HG03469 (cell line): ENCODE measurements at regions not wholly inside any gene's neighbourhood (a gene's known extent, or its start where the extent isn't known, plus 50 kb on each side); places are given as distances from the start of the nearest gene placed in this dataset.
A peak's percentile ranks its signal among the peaks of the same experiment; 100 is the strongest.

Source experiments
- ATAC-seq: cut with Tn5 transposase; IDR thresholded peaks from one replicate; pipeline ENCODE4 v1.9.1; 2021; ENCODE audit warnings: mild to moderate bottlenecking, moderate library complexity, moderate number of reproducible peaks; ENCODE audit not compliant: unreplicated experiment

DNA sequence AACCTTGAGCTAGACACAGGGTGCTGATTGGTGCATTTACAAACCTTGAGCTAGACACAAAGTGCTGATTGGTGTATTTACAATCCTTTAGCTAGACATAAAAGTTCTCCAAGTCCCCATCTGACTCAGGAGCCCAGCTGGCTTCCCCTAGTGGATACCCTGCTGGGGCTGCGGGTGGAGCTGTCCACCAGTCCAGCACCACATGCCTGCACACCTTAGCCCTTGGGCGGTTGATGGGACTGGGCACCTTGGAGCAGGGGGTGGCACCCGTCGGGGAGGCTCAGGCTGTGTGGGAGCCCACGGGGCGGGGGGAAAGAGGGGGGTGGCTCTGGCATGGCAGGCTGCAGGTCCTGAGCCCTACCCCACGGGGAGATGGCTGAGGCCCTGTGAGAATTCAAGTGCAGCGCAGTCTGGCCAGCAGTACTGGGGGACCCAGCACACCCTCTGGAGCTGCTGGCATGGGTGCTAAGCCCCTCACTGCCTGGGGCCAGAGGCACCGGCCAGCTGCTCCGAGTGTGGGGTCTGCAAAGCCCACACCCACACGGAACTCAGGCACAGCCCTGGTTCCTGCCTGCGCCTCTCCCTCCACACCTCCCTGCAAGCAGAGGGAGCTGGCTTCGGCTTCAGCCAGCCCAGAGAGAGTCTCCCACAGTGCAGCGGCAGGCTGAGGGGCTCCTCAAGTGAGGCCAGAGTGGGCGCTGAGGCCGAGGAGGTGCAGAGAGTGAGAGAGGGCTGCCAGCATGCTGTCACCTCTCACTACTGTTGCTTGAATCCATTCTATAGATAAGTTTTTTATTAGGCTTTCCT is 369.8 kb upstream of the SMIM30 start:
- ATAC-seq, result no peak

DNA sequence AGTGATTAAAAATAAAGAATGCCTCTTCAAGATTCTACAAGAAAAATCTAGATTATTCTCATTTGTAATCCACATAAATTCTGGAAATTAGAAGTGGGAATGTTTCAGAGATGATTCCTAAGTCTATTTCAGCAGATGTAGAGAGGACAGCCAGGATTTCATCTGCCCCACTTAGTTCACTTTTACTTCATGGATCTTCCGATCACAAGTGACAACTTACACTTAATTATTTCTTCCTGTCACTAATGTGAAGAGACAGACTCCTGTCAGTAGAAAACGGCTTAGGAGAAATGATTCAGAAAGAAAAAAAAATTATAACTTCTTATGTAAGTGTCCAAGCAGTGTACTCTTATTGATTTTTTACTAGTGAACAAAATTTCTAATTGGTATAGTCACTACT is 368.2 kb upstream of the SMIM30 start:
- no peak for ATAC-seq

DNA sequence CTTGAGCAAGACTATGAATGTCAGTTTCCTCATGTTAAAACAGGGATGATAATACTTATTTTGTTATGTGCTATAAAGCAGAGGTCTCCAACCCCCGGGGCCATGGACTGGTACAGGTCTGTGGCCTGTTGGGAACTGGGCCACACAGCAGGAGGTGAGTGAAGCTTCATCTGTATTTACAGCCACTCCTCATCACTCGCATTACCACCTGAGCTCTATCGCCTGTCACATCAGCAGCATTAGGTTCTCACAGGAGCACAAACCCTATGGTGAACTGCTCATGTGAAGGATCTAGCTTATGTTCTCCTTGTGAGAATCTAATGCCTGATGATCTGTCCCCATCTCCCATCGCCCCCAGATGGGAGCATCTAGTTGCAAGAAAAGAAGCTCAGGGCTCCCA is 365.3 kb upstream of the SMIM30 start:
- no peak for ATAC-seq

DNA sequence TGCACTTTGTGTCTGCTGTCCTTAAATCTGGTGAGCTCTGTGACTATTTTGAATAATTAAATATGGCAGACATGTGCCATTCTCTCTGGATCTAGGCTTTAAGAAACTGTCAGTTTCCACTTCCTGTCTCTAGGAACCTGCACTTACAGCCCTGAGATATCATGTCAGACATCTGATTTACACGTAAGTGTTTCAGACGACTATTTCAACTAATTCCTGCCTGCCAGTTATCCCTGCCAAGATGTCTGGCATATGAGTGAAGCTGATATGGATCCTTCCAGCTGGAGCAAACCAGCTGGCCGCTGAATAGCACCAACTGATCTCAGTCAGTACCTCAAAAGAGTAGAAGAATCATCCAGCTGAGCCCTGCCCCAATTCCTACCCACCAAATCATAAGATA is 362.2 kb upstream of the SMIM30 start:
- no peak for ATAC-seq

DNA sequence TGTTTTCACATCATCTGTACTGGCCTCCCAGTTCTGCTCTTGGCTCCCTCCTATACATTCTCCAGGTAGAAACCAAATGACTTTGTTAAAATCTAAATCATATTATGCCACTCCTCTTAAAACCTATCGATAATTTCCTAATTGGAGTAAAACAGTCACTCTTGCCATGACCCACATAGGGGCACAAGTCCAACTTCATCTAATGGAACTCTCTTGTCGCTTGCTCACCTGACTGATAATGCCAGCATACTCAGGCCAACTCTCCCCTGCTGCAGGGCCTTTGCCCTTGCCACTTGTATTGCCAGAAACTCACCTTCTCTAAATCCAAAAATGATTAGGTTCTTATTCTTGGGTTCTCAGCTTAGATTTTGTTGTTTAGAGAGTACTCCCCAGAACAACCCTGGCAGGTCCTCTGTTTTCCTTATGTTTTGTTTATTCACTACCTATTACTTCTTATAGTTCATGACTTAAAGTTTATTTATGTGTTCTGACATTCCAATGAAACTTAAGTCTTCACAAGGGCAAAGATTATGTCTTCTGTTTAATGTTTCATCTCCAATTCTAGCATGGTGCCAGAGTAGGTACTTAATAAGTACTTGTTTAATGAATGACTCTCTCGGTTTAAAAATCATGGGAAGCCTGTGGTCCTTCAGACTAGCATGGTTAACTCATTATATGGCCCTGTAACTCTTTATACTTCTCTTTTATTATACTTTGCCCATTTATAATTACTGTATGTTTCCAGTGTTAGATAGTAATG is 345.9 kb upstream of the SMIM30 start:
- ATAC-seq, result no peak

DNA sequence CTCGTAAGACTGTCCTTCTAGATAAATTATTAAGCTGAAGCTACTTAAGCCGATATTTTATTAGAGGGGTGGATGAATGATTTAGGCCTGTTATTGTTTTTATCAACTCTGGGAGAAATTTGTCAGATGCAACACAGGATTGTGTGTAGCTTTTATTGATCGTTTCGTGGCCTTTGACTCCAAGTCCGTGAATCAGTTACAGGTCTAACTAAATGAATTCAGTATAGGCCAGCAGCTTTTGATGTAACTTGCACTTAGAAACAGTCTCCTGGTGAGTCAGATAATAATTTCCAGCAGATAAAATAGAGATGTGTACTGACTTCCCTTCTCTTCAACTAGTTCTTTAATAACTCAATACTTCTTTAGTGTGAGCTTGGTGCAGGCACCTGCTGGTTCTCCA is 341.7 kb upstream of the SMIM30 start:
- ATAC-seq, result no peak

DNA sequence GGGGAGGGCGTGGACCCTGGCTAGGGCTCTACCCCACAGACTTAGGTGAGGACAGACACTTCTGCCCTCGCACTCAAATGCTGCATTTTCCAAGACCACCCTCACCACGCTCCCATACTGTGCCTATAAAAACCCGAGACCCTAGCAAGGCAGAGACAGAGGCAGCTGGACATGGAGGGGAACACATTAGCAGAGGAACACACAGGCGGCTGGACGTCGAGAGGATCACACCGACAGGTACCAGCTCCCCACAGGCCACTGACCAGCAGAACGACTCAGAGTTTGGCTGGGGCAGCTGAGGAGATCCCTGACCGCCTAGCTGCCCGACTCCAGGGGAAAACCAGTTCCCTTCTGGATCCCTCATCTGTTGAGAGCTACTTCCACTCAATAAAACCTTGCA is 338.2 kb upstream of the SMIM30 start:
- no peak for ATAC-seq

DNA sequence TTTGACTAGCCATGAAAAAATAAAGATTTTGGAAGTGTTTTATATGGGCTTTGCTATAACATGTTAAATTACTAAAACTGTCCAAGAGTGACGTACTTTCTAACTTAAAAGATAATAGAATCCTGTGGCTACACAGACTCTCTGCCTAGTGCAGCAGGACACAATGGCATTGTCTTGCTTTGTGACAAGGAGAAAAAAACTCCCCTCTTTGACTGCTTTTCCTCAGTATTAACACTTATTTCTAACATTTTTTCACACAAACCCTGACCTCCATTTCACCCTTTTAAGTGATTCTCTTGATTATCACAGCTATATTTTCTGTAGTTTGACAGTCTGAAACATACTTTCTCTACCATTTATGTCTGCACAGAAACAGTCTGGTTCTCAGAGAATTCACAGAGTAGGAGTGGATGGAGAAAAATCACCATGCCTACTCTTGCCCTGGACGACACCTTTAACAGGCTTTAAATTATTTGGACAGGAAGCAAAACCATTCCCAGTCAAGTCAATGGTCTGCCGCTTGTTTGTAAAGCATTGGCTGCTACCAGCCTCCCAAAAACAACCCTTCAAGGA is 336.3 kb upstream of the SMIM30 start:
- ATAC-seq, result no peak

DNA sequence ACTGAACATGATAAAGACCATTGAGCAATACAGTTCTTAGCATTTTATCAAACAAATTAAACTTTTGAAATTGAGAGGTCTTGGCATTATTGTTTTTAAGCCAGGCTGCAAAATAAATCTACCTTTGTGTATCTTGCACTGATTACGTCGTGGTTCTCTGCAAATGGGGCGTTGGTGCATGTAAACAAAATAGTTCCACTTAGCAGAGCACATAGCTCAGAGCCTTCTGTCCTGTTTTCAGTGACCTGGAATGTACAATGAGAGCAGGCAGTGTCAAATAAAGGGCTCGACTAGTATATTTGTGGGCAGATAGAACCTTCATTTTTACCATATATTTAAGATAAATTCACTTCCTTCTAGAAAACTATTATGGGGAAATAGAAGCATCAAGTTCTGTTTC is 333.9 kb upstream of the SMIM30 start:
- ATAC-seq, result no peak

DNA sequence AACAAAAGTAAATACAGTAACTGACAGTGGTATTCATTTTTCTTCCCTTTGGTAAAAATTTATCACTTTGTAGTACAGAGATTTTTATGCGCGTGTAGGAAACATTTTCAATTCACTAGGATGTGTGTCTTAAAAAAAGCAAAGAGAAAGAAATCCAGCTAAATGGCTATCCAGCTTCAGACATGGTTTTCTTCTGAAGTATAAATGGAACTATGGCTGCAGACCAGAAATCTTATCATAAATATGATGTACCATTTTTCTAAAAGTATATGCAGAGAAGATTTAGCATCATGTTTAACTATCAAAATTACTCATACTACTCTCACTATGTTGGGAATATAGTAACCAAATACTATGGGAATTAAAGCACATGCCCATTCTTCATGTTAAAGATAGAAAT is 328.4 kb upstream of the SMIM30 start:
- no peak for ATAC-seq

DNA sequence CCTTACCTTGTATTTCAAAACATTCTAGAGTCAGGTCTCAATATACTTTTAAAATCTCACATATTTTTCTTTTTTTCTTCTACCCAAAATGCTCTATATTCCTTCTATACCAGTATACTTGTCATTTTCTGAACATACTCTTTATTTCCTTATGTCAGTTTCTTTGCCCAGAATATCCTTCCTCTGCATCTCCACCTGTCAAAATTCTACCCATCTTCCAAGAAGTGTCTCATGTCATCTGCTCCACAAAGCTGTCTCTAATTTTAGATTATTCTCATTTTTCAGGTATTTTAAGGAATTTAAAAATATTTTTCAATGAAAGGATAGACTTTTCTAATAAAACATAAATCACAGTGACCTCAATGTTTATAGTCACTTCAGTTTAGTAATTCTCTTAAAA is 328.0 kb upstream of the SMIM30 start:
- no peak for ATAC-seq

DNA sequence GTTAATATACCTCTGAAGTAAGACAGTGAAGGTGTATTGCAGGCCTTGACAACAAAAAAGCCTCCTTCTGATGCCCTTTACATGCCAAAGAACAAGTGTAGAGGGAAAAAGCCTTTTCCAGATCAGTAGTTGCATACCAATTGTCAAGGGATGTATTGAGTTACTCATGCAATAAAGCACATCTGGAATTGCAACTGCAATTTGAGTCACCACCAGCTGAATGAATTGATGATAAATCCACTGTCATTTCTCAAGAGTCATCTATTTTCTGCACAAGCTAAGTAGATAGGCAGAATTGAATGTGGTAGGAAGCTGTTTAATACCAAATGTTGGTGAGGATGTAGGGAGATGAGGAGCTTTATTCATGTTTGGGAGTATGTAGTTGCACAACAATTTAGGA is 325.9 kb upstream of the SMIM30 start:
- ATAC-seq, result no peak

DNA sequence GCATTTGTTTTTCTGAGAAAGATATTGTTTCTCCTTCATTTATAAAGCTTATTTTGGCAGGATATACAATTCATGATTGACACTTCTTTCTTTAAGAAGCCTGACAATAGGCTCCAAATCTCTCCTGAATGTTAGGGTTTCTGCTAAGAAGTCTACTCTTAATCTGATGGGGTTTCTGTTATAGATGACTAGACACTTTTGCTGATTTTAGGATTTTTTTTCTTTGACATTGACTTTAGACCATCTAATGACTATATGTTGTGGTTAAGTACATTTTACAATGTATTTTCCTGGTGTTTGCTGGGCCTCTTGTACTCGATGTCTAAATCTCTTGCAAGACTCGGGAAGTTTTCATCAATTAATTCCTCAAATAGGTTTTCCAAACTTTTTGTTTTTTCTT is 321.8 kb upstream of the SMIM30 start:
- no peak for ATAC-seq

DNA sequence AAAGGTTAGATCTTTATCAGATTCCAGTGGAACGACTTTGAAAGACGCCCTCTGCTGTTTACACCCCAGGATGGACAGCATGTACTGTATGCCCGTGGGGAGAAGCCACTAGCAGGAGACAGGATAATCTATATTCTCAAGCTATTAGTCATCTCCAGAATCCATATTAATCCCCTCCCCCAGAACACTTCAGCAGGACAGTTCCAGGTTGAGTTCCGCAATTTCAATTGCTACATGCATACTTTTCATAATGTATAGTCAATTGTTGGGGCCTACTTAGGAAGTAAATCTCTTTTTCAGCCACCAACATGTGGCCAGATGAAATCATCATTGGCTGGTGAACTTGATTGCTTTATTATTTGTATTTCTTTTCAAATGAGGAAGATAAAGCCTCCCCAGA is 313.1 kb upstream of the SMIM30 start:
- no peak for ATAC-seq

DNA sequence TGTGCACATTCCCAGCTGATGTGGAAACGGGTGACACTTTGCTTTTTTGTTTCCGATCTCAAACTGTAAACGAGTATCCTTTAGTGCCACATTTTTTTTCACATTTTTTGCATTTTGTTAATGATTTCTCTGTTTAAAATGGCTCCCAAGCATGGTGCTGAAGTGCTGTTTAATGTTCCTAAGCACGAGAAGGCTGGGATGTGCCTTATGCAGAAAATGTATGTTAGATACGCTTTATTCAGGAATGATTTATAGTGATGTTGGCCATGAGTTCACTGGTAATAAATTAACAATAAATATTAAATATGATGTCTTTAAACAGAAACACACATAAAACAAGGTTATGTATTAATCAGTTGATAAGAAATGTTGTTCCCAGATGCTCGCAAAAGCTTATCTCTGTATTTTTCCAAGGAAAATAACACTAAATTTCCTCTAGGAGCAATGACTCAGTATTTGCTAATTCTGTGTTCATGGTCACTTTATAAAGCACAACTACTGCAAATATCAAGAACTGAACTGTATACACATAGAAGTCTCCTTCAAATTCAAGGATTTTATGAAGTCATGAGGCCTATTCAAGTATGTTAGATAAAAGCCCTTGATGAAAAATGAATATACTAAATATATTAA is 305.9 kb upstream of the SMIM30 start:
- ATAC-seq, result no peak

DNA sequence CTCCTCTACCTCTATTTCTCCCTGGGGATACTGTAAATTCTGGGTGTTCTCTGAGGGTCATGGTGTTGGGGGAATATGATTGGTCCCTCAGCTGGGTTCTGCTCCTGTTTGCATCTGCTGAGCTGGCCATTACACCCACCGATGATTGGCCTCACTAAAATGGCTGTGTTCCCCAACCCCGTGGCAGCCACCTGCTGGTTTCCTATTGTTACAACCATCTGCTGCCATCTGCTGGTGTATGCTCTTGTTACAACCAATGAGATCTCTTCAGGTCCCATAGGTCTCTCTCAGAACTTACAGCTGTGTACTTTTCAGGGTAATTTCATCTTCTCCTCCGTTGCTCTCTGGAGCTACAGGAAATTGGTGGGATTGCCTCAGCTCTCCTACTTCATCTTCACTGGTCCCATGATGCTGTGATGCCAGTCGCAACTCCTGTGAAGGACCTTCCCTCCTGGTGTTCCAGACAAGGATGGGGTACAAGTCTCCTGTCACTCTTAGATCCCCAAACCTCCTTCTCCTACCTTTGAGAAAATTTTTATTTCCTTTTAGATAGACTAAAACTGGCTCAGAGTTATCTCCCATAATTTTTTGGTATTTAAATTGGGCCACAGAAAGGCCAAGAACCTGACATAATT is 303.5 kb upstream of the SMIM30 start:
- ATAC-seq, result peak; percentile 100

DNA sequence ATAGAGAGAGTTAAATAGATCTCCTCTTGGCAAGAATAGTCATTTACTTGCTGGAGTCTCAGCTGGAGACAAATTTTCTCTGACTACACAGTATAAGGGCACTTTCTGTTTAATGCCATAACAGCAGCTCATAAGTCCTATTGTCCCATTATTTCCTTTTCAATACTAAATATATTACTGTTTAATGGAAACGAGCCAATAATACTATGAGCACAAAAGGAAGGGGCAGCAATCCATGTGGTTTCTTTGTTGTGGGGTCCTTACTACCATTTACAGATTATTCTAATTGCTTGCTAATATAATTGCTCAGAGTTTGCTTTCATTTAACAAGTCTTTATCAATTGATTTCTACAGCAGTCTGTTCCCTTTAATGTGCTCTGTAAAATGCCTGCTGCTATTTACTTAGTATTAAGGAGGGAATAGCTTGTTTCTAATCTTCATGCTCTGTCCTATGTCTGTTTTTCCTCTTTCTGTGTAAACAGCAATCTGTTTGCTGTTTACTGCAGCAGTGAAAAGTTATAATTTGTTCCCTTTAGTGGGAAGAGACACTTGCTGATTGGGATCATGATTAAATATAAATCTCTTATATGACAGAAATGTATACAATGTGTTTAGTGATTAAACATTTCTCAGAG is 296.2 kb upstream of the SMIM30 start:
- no peak for ATAC-seq

DNA sequence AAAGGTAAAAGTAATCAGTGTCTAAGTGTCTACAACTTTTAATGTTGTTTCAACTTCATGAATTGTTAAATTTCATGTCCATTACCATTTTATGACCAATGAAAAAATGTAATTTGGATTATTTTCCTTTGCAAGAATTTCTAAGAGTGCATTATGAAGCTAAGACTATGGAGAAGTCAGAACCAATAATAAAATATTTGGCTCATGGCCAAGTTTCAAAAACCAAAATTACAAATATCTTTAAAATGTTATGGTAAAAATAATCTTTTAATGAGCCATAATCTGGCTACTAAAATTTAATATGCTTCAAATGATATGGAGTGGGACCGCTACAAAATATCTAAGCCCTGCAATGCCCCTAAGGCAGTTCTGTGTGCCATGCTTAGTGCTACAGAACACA is 294.1 kb upstream of the SMIM30 start:
- ATAC-seq, result no peak

DNA sequence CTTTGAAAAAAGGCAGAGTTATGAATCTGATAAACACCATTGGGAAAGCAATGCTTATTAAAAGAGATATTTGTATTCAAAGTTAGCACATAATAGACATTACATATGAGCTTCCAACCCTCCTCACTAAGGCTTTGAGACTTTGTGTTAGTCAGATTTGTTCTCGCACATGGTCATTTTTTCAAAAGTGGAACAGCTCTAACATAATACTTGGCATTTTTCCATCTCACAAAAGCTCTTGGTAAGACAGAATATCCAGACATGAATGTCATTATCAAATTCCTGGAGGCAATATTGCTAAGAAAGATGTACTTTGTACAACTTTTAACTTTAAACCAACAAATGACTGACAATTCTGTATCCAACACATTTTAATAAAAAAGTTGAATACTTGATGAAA is 292.4 kb upstream of the SMIM30 start:
- no peak for ATAC-seq

DNA sequence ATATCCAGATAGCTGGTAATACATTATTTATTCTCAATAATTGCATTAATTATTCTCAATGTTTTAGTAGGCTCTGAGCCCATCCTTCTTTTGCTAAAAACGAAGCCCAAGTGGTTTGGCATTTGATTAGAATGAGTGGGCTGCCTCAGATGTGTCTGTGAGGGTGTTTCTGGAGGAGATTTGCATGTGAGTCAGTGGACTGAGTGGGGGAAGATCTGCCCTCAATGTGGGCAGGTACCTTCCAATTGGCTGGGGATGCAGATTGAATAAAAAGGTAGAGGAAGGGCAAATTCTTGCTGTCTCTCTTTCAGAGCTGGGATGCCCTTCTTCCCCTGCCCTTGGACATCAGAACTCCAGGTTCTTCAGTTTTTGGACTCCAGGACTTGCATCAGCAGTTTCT is 290.6 kb upstream of the SMIM30 start:
- ATAC-seq, result no peak
